ES-I3 (cell line): ENCODE measurements at regions not wholly inside any gene's neighbourhood (a gene's known extent, or its start where the extent isn't known, plus 50 kb on each side); places are given as distances from the start of the nearest gene placed in this dataset.

Experiments
- H3K36me3 ChIP-seq: 2 replicates; pipeline ENCODE4 v1.6.1; 2013; ENCODE audit warnings: mild to moderate bottlenecking, low read length, control low read depth, moderate library complexity; ENCODE audit not compliant: insufficient read depth
- H3K4me1 ChIP-seq: 2 replicates; pipeline ENCODE4 v1.6.1; 2013; ENCODE audit warnings: mild to moderate bottlenecking, control low read depth, low read length; ENCODE audit not compliant: insufficient read depth
- H3K9ac ChIP-seq: 2 replicates; pipeline ENCODE4 v1.6.1; 2013; ENCODE audit warnings: low read depth, mild to moderate bottlenecking, low read length, moderate library complexity
- H3K9me3 ChIP-seq: 2 replicates; pipeline ENCODE4 v1.6.1; 2013; ENCODE audit warnings: mild to moderate bottlenecking, low read length, moderate library complexity; ENCODE audit not compliant: control insufficient read depth, insufficient read depth

DNA sequence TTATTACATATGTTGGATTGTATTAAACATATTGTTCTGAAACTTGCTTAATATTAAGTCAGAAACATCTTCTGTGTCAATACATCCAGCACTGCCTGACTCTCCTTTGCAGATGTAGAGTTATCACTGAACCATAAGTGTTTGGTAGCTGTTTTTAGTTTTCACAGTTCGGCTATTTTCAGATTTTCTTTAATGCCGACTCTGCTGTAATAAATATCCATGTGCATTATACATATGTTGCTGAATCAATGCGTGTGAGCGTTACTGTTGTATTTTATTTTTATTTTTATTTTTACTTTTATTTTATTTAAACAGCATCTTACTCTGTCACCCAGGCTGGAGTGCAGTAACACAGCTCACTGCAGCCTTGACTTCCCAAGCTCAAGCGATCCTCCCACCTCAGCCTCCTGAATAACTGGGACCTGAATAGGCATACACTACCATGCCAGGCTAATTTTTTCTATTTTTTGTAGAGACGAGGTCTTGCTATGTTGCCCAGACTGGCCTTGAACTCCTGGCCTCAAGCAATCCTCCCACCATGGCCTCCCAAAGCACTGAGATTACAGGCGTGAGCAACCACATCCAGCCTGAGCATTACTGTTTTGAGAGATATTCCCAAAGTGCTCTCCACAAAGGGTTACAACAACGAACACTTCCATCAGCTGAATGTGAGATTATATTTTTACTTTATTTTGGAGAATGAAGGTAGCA, 50.7 kb upstream of the NOCT start:
- Histone ChIP-seq H3K9ac (no peak overlapping the region), H3K4me1 (no peaks in the 10 kb centered on the region), H3K36me3 (no peaks in the 10 kb centered on the region), H3K9me3 (no peaks in the 10 kb centered on the region)

GRCh38 chr4:138963412-138963811, 52.2 kb upstream of the NOCT start:
- Histone ChIP-seq H3K36me3 (no peaks in the 10 kb centered on the region), H3K9me3 (no peaks in the 10 kb centered on the region), H3K4me1 (no peaks in the 10 kb centered on the region), H3K9ac (no peak overlapping the region)

DNA sequence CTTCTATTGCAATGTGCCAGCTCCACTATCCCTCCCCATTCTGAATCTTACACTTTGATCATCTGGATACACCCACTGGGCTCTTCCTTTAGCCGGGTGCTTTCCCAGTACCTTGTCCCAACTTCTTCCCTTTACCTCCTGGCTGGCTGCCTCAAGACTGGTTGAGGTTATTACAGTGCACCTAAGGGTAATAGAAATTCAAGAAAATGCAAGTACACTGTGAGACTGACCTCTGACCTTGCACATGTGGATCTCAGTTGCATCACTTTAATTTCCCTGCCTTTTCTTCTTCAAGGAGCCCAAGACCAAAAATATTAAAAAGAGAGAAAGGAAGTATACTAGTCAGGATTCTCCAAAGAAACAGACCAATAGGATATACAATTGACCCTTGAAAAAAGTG, 53.9 kb upstream of the NOCT start:
- Histone ChIP-seq H3K9ac (no peak overlapping the region), H3K36me3 (no peaks in the 10 kb centered on the region), H3K9me3 (no peaks in the 10 kb centered on the region), H3K4me1 (no peaks in the 10 kb centered on the region)

DNA sequence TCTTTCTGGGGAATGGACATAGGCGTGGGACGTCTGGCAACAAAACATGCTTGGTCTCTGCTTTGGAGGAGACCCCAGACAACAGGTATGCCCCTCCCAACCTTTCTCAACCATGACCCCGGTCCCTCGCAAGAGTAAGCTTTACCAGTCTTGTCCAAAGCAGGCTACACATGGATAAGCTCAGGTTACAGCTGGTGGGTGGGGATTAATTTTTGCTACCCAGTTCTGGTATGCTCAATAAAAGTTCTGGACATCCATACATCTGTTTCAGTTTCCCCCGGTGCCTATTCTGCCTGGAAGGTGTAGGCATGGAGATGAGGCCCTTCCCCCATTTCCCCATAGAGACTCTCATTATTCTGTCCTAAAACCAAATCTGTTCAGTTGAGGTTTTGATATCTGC, 54.5 kb upstream of the NOCT start:
- H3K9me3 ChIP-seq, result no peaks in the 10 kb centered on the region
- H3K4me1 ChIP-seq, result no peaks in the 10 kb centered on the region
- H3K36me3 ChIP-seq, result no peaks in the 10 kb centered on the region
- H3K9ac ChIP-seq, result no peak overlapping the region

DNA sequence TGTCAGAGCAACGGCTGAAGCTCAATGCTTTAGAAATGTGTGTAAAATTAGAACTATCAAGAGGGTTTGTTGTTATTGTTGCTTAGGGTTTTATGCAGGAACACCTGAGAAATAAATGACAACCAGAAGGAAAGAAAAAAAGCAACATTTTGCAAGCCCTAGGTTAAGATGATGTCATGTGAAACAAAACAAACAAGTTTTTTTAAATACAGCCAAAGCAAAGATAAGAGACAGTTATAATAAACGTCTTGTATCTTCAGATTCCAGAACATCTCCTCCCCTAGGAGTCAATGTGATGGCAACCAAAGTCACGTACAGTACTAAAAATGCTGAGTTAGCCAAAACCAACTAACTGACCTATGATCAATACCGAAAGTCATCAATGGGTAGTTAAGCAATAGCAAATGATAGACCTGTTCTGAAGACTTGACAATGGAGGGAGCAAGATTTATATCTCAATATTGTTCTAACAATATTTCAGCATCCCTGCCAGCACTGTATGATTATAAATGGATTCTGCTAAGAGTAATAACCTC, 55.3 kb upstream of the NOCT start:
- H3K9ac ChIP-seq, result no peak overlapping the region
- H3K4me1 ChIP-seq, result no peaks in the 10 kb centered on the region
- no peaks in the 10 kb centered on the region for H3K36me3 ChIP-seq
- no peaks in the 10 kb centered on the region for H3K9me3 ChIP-seq

- H3K9ac ChIP-seq, result no peak overlapping the region
- H3K9me3 ChIP-seq, result no peaks in the 10 kb centered on the region
- no peaks in the 10 kb centered on the region for H3K4me1 ChIP-seq
- no peaks in the 10 kb centered on the region for H3K36me3 ChIP-seq
These were observed 56.3 kb upstream of the NOCT start for GRCh38 chr4:138959097-138959815.

GRCh38 chr4:138958519-138958918, 57.1 kb upstream of the NOCT start:
- no peaks in the 10 kb centered on the region for H3K36me3 ChIP-seq
- no peaks in the 10 kb centered on the region for H3K9me3 ChIP-seq
- H3K4me1 ChIP-seq, result no peaks in the 10 kb centered on the region
- no peak overlapping the region for H3K9ac ChIP-seq

DNA sequence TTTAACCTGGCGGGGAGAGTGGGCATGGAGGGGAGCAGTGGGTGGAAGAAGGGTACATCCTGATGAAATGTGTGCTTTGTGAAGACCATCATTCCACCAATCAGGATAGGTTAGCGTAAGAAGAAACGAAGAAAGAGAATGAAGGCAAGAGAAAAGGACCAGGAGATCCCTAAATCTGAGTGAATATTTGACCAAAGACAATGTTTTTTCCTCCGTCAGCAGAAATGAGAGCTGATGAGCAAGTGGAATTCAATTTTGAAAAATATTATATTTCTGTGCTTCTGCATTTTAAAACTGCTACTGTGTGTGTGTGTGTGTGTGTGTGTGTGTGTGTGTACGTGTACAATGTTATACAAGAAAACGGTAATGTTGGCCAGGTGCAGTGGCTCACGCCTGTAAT, 58.3 kb upstream of the NOCT start:
- Histone ChIP-seq H3K9me3 (no peaks in the 10 kb centered on the region), H3K4me1 (no peaks in the 10 kb centered on the region), H3K36me3 (no peaks in the 10 kb centered on the region)

GRCh38 chr4:138954428-138954827, 61.2 kb upstream of the NOCT start:
- Histone ChIP-seq H3K9ac (no peak overlapping the region), H3K9me3 (peaks cover 4% of the 10 kb centered on the region; the same call in 1 of the 2 replicates), H3K36me3 (no peaks in the 10 kb centered on the region), H3K4me1 (no peaks in the 10 kb centered on the region)

More for the DNA sequence above, 58.3 kb upstream of the NOCT start:
- no peak overlapping the region for H3K9ac ChIP-seq

GRCh38 chr4:138953961-138954371, 61.6 kb upstream of the NOCT start:
- Histone ChIP-seq H3K9me3 (peaks cover 4% of the 10 kb centered on the region; the same call in 1 of the 2 replicates), H3K36me3 (no peaks in the 10 kb centered on the region), H3K9ac (no peak overlapping the region), H3K4me1 (0 out of 2 replicates have a peak, but pooled peaks cover 3% of the 10 kb centered on the region)

DNA sequence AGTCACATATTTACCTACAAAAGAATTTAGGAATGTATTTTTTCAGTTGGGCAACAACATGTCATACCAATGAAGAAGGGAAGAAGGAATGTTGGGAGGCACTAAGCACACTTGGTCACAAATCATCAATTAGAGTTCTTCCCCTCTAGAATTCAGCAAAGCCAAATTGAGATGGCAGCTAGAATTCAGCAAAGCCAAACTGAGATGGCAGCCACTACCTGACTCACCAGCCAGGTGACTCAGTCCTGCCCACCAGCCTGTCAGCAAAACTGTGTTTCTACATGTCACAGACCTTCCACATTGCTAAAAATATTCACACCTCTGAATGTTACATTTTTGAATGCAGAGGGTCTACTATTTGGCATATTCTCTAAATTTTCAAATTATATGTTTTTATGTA, 63.2 kb upstream of the NOCT start:
- H3K36me3 ChIP-seq, result no peaks in the 10 kb centered on the region
- H3K9ac ChIP-seq, result no peak overlapping the region
- H3K4me1 ChIP-seq, result peaks cover 6% of the 10 kb centered on the region; the same call in 1 of the 2 replicates
- peaks cover 4% of the 10 kb centered on the region; the same call in 1 of the 2 replicates for H3K9me3 ChIP-seq

GRCh38 chr4:138951764-138952163, 63.8 kb upstream of the NOCT start:
- Histone ChIP-seq H3K4me1 (peaks cover 6% of the 10 kb centered on the region; the same call in 1 of the 2 replicates), H3K36me3 (no peaks in the 10 kb centered on the region), H3K9me3 (peaks cover 4% of the 10 kb centered on the region; the same call in 1 of the 2 replicates), H3K9ac (no peak overlapping the region)

- Histone ChIP-seq H3K36me3 (no peaks in the 10 kb centered on the region), H3K4me1 (peaks cover 6% of the 10 kb centered on the region; the same call in 1 of the 2 replicates), H3K9me3 (peaks cover 4% of the 10 kb centered on the region; the same call in 1 of the 2 replicates), H3K9ac (no peak overlapping the region)
These were observed 65.7 kb upstream of the NOCT start for GRCh38 chr4:138949866-138950265.

GRCh38 chr4:138948918-138949317, 66.7 kb upstream of the NOCT start:
- H3K4me1 ChIP-seq, result peaks cover 6% of the 10 kb centered on the region; the same call in 1 of the 2 replicates
- no peak overlapping the region for H3K9ac ChIP-seq
- H3K36me3 ChIP-seq, result no peaks in the 10 kb centered on the region
- H3K9me3 ChIP-seq, result peaks cover 4% of the 10 kb centered on the region; the same call in 1 of the 2 replicates
